K562 (cell line): ENCODE measurements at regions not wholly inside any gene's neighbourhood (a gene's known extent, or its start where the extent isn't known, plus 50 kb on each side); places are given as distances from the start of the nearest gene placed in this dataset.

Experiments
- ATF3 ChIP-seq, 2 experiments: fragments of 450-650 bp in 1 of 2; sonication (generic) in 1 of 2; formaldehyde crosslinking in 1 of 2; IDR thresholded peaks in 1 of 2; conservative IDR thresholded peaks in 1 of 2; 2 replicates each; pipeline versions ENCODE4 v1.6.1 to v1.8.1; 2016 to 2023; ENCODE audit warnings: mild to moderate bottlenecking in 2 of 2, moderate library complexity in 2 of 2, inconsistent platforms in 1 of 2, missing genetic modification reagents in 1 of 2
- CUX1 ChIP-seq: fragments of 200-800 bp; sonication (Bioruptor generic); IDR thresholded peaks from 2 replicates; pipeline ENCODE4 v1.6.1; 2016; ENCODE audit warnings: missing genetic modification characterization, missing compliant biosample characterization
- ESRRB ChIP-seq: fragments of 250-450 bp; sonication (Bioruptor Pico); IDR thresholded peaks from 2 replicates; pipeline ENCODE4 v1.5.0; 2020; ENCODE audit warnings: mild to moderate bottlenecking, moderate library complexity, borderline replicate concordance
- EWSR1 ChIP-seq: fragments of 450-650 bp; IDR thresholded peaks from 2 replicates; pipeline ENCODE4 v1.6.1; 2018; ENCODE audit warnings: borderline replicate concordance, mild to moderate bottlenecking, low read depth, moderate library complexity; ENCODE audit not compliant: partially characterized antibody
- FOSL1 ChIP-seq: fragments of 200-800 bp; sonication (Bioruptor generic); conservative IDR thresholded peaks from 2 replicates; pipeline ENCODE4 v1.6.1; 2016; ENCODE audit warnings: missing genetic modification characterization, missing compliant biosample characterization
- PKNOX1 ChIP-seq: fragments of 450-650 bp; IDR thresholded peaks from 2 replicates; pipeline ENCODE4 v1.6.1; 2016
- SMARCA5 ChIP-seq: fragments of 450-650 bp; IDR thresholded peaks from 2 replicates; pipeline ENCODE4 v1.6.1; 2016
- TEAD1 ChIP-seq, 2 experiments: fragments of 450-650 bp in 1 of 2; sonication (generic) in 1 of 2; formaldehyde crosslinking; IDR thresholded peaks; 2 replicates each; pipeline versions ENCODE4 v1.4.0 to v1.8.0; 2020 to 2022; ENCODE audit warnings: mild to moderate bottlenecking in 2 of 2, missing genetic modification reagents in 1 of 2
- TRIM24 ChIP-seq, 2 experiments: fragments of 450-650 bp; IDR thresholded peaks; 2 replicates each; pipeline ENCODE4 v1.6.1; 2016
- ZBED1 ChIP-seq: IDR thresholded peaks from 2 replicates; pipeline ENCODE4 v1.6.1; 2014
- ZFP1 ChIP-seq: fragments of 450-650 bp; formaldehyde crosslinking; IDR thresholded peaks from 2 replicates; pipeline ENCODE4 v1.4.0; 2020; ENCODE audit warnings: mild to moderate bottlenecking, mixed read lengths
- ZNF143 ChIP-seq: sonication (generic); formaldehyde crosslinking; IDR thresholded peaks from 2 replicates; pipeline ENCODE4 v1.9.0; 2022; ENCODE audit warnings: mild to moderate bottlenecking, missing genetic modification reagents
- TF ChIP-seq, protein P1 (sequence below): sonication (generic); formaldehyde crosslinking; IDR thresholded peaks from 2 replicates; pipeline ENCODE4 v1.8.1; 2023; ENCODE audit warnings: mild to moderate bottlenecking, missing genetic modification reagents, moderate library complexity
- TF ChIP-seq, protein P2 (sequence below): fragments of 450-650 bp; formaldehyde crosslinking; IDR thresholded peaks from 2 replicates; pipeline ENCODE4 v1.4.0; 2020; ENCODE audit warnings: mild to moderate bottlenecking, mixed read lengths
- TF ChIP-seq, protein P3 (sequence below): fragments of 250-450 bp; sonication (Bioruptor Pico); IDR thresholded peaks from 2 replicates; pipeline ENCODE4 v1.5.0; 2021; ENCODE audit warnings: mild to moderate bottlenecking, moderate library complexity

GRCh38 chrX:15977644-15978043 is 123.0 kb upstream of the AP1S2 start (continued):
- TF ChIP-seq ESRRB (CRISPR knock-in tag) (no peak), EWSR1 (no peak), TRIM24 (IDR thresholded peaks at IDR 0.05) (peak in 1 of 2 experiments; percentile 43; a peak in 2 of 4 replicates), CUX1 (CRISPR knock-in tag) (no peak), SMARCA5 (no peak), ATF3 (IDR thresholded peaks at IDR 0.05) (no peak), ATF3 (CRISPR knock-in tag; conservative IDR thresholded peaks at IDR 0.05) (no peak), ZBED1 (no peak), FOSL1 (tag) (0 out of 2 replicates have a peak, but pooled peaks have one; percentile 17), ZFP1 (CRISPR knock-in tag) (no peak), ZNF143 (no peak), TEAD1 (CRISPR knock-in tag; IDR thresholded peaks at IDR 0.05) (no peak), PKNOX1 (no peak)
- TF ChIP-seq, protein P1, sequence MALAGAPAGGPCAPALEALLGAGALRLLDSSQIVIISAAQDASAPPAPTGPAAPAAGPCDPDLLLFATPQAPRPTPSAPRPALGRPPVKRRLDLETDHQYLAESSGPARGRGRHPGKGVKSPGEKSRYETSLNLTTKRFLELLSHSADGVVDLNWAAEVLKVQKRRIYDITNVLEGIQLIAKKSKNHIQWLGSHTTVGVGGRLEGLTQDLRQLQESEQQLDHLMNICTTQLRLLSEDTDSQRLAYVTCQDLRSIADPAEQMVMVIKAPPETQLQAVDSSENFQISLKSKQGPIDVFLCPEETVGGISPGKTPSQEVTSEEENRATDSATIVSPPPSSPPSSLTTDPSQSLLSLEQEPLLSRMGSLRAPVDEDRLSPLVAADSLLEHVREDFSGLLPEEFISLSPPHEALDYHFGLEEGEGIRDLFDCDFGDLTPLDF, result no peak
- TF ChIP-seq, protein P2, sequence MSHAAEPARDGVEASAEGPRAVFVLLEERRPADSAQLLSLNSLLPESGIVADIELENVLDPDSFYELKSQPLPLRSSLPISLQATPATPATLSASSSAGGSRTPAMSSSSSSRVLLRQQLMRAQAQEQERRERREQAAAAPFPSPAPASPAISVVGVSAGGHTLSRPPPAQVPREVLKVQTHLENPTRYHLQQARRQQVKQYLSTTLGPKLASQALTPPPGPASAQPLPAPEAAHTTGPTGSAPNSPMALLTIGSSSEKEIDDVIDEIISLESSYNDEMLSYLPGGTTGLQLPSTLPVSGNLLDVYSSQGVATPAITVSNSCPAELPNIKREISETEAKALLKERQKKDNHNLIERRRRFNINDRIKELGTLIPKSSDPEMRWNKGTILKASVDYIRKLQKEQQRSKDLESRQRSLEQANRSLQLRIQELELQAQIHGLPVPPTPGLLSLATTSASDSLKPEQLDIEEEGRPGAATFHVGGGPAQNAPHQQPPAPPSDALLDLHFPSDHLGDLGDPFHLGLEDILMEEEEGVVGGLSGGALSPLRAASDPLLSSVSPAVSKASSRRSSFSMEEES (CRISPR knock-in tag), result no peak
- TF ChIP-seq, protein P3, sequence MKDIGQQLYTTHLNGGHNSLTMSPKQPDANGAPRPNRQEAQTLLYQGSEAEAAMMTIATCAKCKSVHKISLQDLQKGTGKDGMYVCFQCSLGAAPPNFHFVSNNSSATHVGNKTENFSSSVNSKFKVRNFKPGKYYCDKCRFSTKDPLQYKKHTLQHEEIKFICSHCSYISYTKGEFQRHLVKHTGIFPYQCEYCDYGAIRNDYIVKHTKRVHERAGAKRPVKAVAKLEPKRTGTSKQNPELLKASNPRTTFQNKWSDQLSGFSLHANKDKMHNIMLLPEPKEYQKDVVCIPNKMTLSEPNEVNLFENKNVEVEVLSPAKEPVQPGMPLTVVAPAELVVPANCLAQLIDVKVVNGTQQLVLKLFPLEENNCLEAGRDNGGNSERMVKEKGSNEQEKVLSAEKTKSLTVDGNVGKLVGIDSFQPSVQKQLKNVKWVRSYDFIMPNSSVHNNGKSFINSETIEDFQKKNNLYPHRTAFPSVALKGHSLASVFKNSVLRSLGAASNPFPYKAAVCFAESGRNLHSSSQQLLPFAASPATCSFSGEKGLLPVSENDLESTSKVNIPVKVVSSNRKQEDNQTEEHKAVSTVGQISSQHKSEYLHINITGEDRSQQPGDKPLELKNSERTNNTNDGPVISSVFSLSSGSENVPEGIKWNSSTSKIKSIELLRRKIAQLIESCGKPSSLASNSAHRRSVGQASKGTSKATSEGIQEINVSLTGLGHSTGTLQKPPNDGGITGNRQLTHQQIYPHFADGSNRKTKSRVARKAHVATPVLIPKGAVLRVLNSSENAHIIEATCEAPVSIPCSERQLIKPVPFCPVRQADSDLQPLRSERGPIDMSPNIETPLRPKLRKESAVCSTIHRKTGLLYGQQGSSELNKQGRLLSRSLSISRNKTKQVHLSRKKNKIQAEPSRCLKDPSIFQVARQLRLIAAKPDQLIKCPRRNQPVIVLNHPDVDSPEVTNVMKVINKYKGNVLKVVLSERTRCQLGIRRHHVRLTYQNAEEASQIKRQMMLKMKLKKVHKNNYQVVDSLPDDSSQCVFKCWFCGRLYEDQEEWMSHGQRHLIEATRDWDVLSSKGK, result no peak
